ENCODE measurements at regions not wholly inside any gene's neighbourhood (a gene's known extent, or its start where the extent isn't known, plus 50 kb on each side); places are given as distances from the start of the nearest gene placed in this dataset.

- TF ChIP-seq EZH2phosphoT487 (IDR thresholded peaks at IDR 0.05; ENCODE audit: low read depth, severe bottlenecking, unreplicated experiment) (no peak), EZH2 (IDR thresholded peaks at IDR 0.05; ENCODE audit: borderline replicate concordance) (no peak), CTCF (IDR thresholded peaks at IDR 0.05; ENCODE audit: poor library complexity) (no peak)
Observed at GRCh38 chr5:23314827-23315226, 192.6 kb upstream of the PRDM9 start.

Data from hepatocyte (in vitro differentiated cells).